ENCODE measurements at regions not wholly inside any gene's neighbourhood (a gene's known extent, or its start where the extent isn't known, plus 50 kb on each side); places are given as distances from the start of the nearest gene placed in this dataset.

DNA sequence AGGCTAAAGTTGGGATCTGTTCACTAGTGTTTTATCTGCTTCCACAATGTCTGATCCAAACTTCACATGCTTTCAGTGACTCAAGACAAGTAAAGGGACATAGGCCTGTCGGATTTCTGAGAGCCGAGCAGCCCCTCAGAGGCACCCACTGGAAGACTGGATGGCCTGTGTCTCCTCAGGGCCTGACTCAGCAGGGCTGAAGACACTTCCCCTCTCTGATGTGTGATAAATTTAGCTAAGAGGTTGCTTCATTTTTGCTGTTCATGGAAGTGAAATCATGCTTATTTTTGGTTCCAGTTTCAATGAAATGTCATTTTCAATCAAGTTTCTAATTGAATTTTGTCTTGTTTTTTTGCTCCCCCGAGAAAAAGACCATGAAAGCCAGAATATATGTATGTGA lies 93.7 kb downstream of the MXRA5 start:
- no peaks in the 10 kb centered on the region for H3K79me2 ChIP-seq (ENCODE audit: control insufficient read depth, insufficient read depth, low read length)
- H2AFZ ChIP-seq (ENCODE audit: control insufficient read depth, low read length) = no peak overlapping the region

DNA sequence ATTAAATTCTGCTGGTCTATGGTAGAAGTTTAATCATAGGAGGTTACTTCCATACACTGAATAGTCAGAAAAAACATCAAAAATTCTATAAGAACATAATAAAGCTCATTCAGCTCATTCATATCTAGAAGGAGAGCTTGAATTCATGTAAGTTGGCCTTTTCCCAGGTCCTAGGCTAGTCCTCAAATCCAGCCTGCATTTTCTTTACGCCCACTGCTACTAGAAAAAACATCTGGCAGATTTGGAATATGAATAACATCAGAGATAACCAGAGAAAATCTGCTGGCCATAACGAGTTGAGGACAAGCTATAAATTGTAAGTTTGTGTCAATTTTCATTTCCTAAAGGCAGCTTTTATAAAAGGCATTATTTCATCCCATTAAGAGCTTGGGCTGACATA lies 95.5 kb downstream of the MXRA5 start:
- Histone ChIP-seq H3K27me3 (ENCODE audit: control insufficient read depth, extremely low read depth, insufficient read depth, low read length) (no peaks in the 10 kb centered on the region), H2AFZ (ENCODE audit: control insufficient read depth, low read length) (no peak overlapping the region), H3K4me2 (ENCODE audit: control insufficient read depth, extremely low read depth, insufficient read depth, low read depth, low read length) (no peak overlapping the region), H3K9me3 (ENCODE audit: control insufficient read depth, low read depth, low read length) (no peaks in the 10 kb centered on the region), H3K9me1 (ENCODE audit: control insufficient read depth, extremely low read depth, insufficient read depth, low read length) (no peaks in the 10 kb centered on the region), H3K79me2 (ENCODE audit: control insufficient read depth, insufficient read depth, low read length) (no peaks in the 10 kb centered on the region), H4K20me1 (ENCODE audit: control insufficient read depth, extremely low read depth, insufficient read depth, low read length) (no peaks in the 10 kb centered on the region), H3K27ac (ENCODE audit: control insufficient read depth, insufficient read depth, low read length) (no peak overlapping the region), H3K36me3 (ENCODE audit: control insufficient read depth in 2 of 2, extremely low read depth in 1 of 2, insufficient read depth in 2 of 2, low read length in 2 of 2) (no peaks in the 10 kb centered on the region), H3K9ac (ENCODE audit: control insufficient read depth, extremely low read depth, insufficient read depth, low read length) (no peak overlapping the region), H3K4me1 (ENCODE audit: control insufficient read depth, extremely low read depth, insufficient read depth, low read length) (no peaks in the 10 kb centered on the region), H3K4me3 (ENCODE audit: control insufficient read depth in 2 of 3, extremely low read depth in 1 of 3, insufficient read depth in 2 of 3, low read depth in 1 of 3, low read length in 3 of 3) (no peak overlapping the region)
- TF ChIP-seq EZH2 (IDR thresholded peaks at IDR 0.05; ENCODE audit: low read length) (no peak), CTCF (optimal IDR thresholded peaks at IDR 0.05 in 1 of 3, IDR thresholded peaks at IDR 0.05 in 1 of 3, conservative IDR thresholded peaks at IDR 0.05 in 1 of 3; ENCODE audit: extremely low read depth in 1 of 3, insufficient read depth in 2 of 3, low read length in 3 of 3) (no peak)
- FAIRE-seq (no peak), DNase-seq (ENCODE audit: low read depth, low spot score) (no peak)
- dilution Hi-C loops (cut with MboI; ENCODE audit: extremely low pct_ligation_motif_present, low sequenced_read_pairs) = no loop called here

More for the DNA sequence above, 93.7 kb downstream of the MXRA5 start:
- FAIRE-seq (no peak), DNase-seq (ENCODE audit: low read depth, low spot score) (no peak)
- Histone ChIP-seq H3K4me1 (ENCODE audit: control insufficient read depth, extremely low read depth, insufficient read depth, low read length) (no peaks in the 10 kb centered on the region), H4K20me1 (ENCODE audit: control insufficient read depth, extremely low read depth, insufficient read depth, low read length) (no peaks in the 10 kb centered on the region), H3K27ac (ENCODE audit: control insufficient read depth, insufficient read depth, low read length) (no peak overlapping the region), H3K4me2 (ENCODE audit: control insufficient read depth, extremely low read depth, insufficient read depth, low read depth, low read length) (no peak overlapping the region), H3K36me3 (ENCODE audit: control insufficient read depth in 2 of 2, extremely low read depth in 1 of 2, insufficient read depth in 2 of 2, low read length in 2 of 2) (no peaks in the 10 kb centered on the region), H3K9me1 (ENCODE audit: control insufficient read depth, extremely low read depth, insufficient read depth, low read length) (no peaks in the 10 kb centered on the region), H3K4me3 (ENCODE audit: control insufficient read depth in 2 of 3, extremely low read depth in 1 of 3, insufficient read depth in 2 of 3, low read depth in 1 of 3, low read length in 3 of 3) (no peak overlapping the region), H3K27me3 (ENCODE audit: control insufficient read depth, extremely low read depth, insufficient read depth, low read length) (no peaks in the 10 kb centered on the region), H3K9me3 (ENCODE audit: control insufficient read depth, low read depth, low read length) (no peaks in the 10 kb centered on the region), H3K9ac (ENCODE audit: control insufficient read depth, extremely low read depth, insufficient read depth, low read length) (no peak overlapping the region)
- TF ChIP-seq CTCF (optimal IDR thresholded peaks at IDR 0.05 in 1 of 3, IDR thresholded peaks at IDR 0.05 in 1 of 3, conservative IDR thresholded peaks at IDR 0.05 in 1 of 3; ENCODE audit: extremely low read depth in 1 of 3, insufficient read depth in 2 of 3, low read length in 3 of 3) = no peak
- TF ChIP-seq EZH2 (IDR thresholded peaks at IDR 0.05; ENCODE audit: low read length) = no peak
- dilution Hi-C loops (cut with MboI; ENCODE audit: extremely low pct_ligation_motif_present, low sequenced_read_pairs) = no loop called here
